ENCODE measurements at regions not wholly inside any gene's neighbourhood (a gene's known extent, or its start where the extent isn't known, plus 50 kb on each side); places are given as distances from the start of the nearest gene placed in this dataset.

DNA sequence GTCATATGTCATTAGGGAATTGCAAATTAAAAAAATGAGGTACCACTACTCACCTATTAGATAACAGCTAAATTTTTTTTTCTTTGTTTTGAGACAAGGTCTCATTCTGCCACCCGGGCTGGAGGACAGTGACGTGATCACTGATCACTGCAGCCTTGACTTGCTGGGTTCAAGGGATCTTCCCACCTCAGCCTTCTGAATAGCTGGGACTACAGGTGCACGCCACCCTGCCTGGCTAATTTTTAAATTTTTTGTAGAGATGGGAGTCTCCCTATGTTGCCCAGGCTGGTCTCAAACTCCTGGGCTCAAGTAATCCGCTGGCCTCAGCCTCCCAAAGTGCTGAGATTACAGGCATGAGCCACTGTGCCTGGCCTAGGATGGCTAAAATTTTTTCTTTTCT is 57.1 kb upstream of the NCOA3 start:
- TF ChIP-seq, protein P1, sequence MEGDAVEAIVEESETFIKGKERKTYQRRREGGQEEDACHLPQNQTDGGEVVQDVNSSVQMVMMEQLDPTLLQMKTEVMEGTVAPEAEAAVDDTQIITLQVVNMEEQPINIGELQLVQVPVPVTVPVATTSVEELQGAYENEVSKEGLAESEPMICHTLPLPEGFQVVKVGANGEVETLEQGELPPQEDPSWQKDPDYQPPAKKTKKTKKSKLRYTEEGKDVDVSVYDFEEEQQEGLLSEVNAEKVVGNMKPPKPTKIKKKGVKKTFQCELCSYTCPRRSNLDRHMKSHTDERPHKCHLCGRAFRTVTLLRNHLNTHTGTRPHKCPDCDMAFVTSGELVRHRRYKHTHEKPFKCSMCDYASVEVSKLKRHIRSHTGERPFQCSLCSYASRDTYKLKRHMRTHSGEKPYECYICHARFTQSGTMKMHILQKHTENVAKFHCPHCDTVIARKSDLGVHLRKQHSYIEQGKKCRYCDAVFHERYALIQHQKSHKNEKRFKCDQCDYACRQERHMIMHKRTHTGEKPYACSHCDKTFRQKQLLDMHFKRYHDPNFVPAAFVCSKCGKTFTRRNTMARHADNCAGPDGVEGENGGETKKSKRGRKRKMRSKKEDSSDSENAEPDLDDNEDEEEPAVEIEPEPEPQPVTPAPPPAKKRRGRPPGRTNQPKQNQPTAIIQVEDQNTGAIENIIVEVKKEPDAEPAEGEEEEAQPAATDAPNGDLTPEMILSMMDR (IDR thresholded peaks at IDR 0.05; ENCODE audit: low read depth): no peak

DNA sequence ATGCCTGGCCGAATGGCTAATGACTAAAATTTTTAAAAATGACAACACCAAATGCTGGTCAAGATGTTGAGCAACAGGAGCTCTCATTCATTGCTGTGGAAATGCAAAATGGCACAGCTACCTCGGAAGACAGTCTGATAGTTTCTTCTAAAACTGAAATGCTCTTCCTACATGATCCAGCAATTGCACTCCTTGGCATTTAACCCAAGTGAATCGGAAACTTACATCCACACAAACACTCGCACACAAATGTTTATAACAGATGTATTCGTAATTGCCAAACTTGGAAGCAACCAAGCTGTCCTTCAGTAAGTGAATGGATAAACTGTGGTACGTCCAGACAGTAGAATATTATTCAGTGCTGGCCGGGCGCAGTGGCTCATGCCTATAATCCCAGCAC is 56.4 kb upstream of the NCOA3 start:
- TF ChIP-seq, protein P1 (IDR thresholded peaks at IDR 0.05; ENCODE audit: low read depth): no peak

DNA sequence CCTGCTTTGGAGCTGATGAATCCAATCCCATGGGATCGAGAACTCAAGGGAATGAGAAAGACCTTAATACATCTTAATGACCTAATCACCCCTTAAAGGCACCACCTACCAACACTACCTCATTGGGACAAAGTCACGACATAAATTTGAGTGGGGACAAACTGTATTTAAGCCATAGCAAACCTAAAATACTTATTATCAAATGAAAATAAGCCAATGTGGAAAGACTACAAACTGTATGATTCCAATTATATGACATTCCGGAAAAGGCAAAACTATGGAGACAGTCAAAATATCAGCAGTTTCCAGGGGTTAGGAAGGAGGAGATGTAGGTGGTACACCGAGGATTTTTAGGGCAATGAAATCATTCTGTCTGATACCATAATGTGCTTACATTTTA is 53.3 kb upstream of the NCOA3 start:
- TF ChIP-seq, protein P1 (IDR thresholded peaks at IDR 0.05; ENCODE audit: low read depth): peak; percentile 100

DNA sequence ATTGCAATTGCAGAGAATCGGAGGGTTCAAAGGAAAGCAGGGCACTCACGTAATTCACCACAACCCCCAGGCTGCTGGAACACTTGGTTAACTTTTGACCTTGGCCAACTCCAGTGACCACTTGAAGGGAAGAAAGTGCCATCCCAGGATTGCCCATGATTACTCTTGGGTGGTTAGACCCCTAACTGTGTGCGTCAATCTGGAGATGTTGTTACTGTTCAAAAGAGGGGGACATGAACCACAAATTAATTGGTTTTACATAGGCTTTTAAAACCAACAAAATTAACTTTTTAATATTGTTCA is 50.1 kb upstream of the NCOA3 start:
- TF ChIP-seq, protein P1 (IDR thresholded peaks at IDR 0.05; ENCODE audit: low read depth): no peak

Measured in subcutaneous adipose tissue (tissue), 1 donor.